Chondrocyte (in vitro differentiated cells): ENCODE measurements at regions not wholly inside any gene's neighbourhood (a gene's known extent, or its start where the extent isn't known, plus 50 kb on each side); places are given as distances from the start of the nearest gene placed in this dataset.

Experiments
- DNase-seq: peaks from one replicate; pipeline ENCODE4 v3.0.0; 2021; ENCODE audit warnings: mixed read lengths, low spot score
- H3K27ac Mint-ChIP-seq: one replicate; pipeline ENCODE4 v1.8.0; 2021; ENCODE audit warnings: mild to moderate bottlenecking, moderate library complexity, mixed read lengths; ENCODE audit not compliant: unreplicated experiment
- H3K27me3 Mint-ChIP-seq: 2 replicates; pipeline ENCODE4 v1.8.0; 2021; ENCODE audit warnings: low read depth, mixed read lengths
- H3K36me3 Mint-ChIP-seq: 2 replicates; pipeline ENCODE4 v1.8.0; 2021; ENCODE audit warnings: low read depth, mixed read lengths
- H3K4me1 Mint-ChIP-seq: 2 replicates; pipeline ENCODE4 v1.8.0; 2021; ENCODE audit warnings: low read depth, mild to moderate bottlenecking, mixed read lengths
- H3K4me3 Mint-ChIP-seq: one replicate; pipeline ENCODE4 v1.8.0; 2021; ENCODE audit warnings: mild to moderate bottlenecking, moderate library complexity, mixed read lengths; ENCODE audit not compliant: unreplicated experiment
- H3K9me3 Mint-ChIP-seq: 2 replicates; pipeline ENCODE4 v1.8.0; 2021; ENCODE audit warnings: low read depth, mixed read lengths
- TF ChIP-seq, protein P1 (sequence below): fragments of 200-600 bp; sonication (generic); IDR thresholded peaks from 2 replicates; pipeline ENCODE4 v1.5.0; 2021; ENCODE audit warnings: antibody characterized with exemption, mild to moderate bottlenecking, moderate library complexity

DNA sequence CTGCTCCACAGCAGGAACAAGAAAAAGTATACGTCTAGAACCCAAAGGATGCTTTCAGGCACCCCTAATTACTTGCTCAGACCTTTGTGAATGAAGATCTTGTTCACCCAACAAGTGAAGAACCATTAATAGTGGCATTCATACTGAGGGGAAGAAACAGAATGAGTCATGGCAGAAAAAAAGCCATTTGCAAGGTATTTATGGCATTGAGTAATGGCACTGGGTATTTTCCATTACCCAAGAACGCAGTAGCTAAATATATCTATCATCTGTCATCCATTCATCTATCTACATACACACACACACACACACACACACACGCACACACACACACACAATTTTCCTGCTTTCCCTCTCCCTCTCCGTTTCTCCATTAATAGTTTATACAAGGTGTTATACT is 56.4 kb upstream of the XIRP2 start:
- Mint-ChIP-seq H3K27ac (no peak overlapping the region), H3K27me3 (peaks cover 2% of the 10 kb centered on the region), H3K4me3 (no peak overlapping the region), H3K9me3 (peaks cover 3% of the 10 kb centered on the region), H3K36me3 (no peaks in the 10 kb centered on the region), H3K4me1 (no peaks in the 10 kb centered on the region)
- no peak for DNase-seq
- TF ChIP-seq, protein P1, sequence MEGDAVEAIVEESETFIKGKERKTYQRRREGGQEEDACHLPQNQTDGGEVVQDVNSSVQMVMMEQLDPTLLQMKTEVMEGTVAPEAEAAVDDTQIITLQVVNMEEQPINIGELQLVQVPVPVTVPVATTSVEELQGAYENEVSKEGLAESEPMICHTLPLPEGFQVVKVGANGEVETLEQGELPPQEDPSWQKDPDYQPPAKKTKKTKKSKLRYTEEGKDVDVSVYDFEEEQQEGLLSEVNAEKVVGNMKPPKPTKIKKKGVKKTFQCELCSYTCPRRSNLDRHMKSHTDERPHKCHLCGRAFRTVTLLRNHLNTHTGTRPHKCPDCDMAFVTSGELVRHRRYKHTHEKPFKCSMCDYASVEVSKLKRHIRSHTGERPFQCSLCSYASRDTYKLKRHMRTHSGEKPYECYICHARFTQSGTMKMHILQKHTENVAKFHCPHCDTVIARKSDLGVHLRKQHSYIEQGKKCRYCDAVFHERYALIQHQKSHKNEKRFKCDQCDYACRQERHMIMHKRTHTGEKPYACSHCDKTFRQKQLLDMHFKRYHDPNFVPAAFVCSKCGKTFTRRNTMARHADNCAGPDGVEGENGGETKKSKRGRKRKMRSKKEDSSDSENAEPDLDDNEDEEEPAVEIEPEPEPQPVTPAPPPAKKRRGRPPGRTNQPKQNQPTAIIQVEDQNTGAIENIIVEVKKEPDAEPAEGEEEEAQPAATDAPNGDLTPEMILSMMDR = no peak

DNA sequence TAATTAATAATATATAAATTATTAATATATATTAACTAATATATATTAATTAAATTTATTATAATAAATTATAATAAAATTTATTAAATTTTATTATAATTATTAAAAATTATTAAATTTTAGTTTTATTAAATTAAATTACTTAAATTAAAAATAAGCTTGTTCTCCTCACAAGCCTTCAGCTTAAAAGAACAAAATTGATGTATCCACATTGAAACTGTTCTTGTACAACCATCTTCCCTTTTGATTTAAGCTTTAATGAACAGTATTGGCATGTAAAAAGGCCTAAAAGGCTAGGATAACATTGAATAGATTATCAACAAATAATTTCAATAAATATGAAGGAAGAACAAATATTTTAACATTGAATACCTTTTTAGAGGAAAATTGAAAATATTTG is 62.4 kb upstream of the XIRP2 start:
- no peak overlapping the region for H3K27ac Mint-ChIP-seq
- no peaks in the 10 kb centered on the region for H3K4me1 Mint-ChIP-seq
- TF ChIP-seq, protein P1 = no peak
- H3K9me3 Mint-ChIP-seq = no peaks in the 10 kb centered on the region
- no peaks in the 10 kb centered on the region for H3K36me3 Mint-ChIP-seq
- no peak for DNase-seq
- no peaks in the 10 kb centered on the region for H3K27me3 Mint-ChIP-seq
- no peak overlapping the region for H3K4me3 Mint-ChIP-seq

DNA sequence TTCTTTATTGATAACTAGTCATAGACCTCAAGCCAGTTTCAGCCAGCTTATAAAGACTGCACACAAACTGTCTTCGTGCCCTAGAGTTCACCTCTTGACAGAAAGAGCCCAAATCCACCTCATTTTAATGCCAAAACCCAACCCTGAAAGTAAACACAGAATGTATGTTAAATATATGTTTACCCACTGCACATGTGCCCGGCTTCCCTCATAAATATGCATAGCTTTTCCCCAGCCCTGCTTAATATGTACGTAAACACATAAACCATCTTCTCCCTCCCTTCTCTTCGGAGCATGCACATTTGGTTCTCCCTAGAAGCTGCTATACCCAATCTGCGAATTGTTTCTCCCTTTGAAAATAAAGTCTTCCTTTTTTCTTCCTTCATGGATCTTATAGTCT is 73.9 kb upstream of the XIRP2 start:
- Mint-ChIP-seq H3K27me3 (peaks cover 4% of the 10 kb centered on the region), H3K36me3 (no peaks in the 10 kb centered on the region), H3K4me1 (no peaks in the 10 kb centered on the region), H3K27ac (no peak overlapping the region), H3K4me3 (no peak overlapping the region), H3K9me3 (peaks cover 4% of the 10 kb centered on the region)
- TF ChIP-seq, protein P1 = no peak
- DNase-seq = no peak

DNA sequence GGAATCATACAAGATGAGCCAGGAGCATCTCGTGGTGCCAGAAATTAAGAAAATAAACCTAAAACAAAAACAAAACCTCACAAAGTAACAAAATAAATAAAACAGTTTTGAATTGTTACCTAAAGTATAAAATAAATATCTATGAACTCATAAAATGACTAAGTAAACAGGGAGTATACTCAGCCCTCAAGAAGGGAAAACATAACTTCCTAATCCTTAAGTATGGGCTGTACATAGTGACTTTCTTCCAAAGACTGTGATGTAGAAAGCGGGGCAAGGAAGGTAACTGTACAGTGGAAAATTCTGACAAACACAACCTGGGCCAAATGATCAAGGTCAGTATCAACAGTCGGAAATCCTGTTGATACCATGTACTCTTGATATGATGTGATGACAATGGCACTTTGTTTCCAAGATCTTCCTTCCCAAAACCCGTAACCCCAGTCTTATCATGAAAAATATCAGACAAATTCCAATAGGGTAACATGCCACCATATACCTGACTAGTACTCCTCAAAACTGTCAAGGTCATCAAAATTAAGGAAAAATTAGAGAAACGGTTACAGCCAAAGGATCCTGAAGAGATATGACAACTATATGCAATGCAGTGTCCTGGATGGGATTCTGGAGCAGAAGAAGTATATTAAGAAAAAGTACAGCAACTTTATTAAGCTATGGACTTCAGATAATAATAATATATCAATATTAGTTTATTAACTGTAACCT is 76.0 kb upstream of the XIRP2 start:
- Mint-ChIP-seq H3K4me3 (no peak overlapping the region), H3K27me3 (peaks cover 4% of the 10 kb centered on the region), H3K36me3 (no peaks in the 10 kb centered on the region), H3K4me1 (no peaks in the 10 kb centered on the region), H3K27ac (no peak overlapping the region), H3K9me3 (peaks cover 4% of the 10 kb centered on the region)
- TF ChIP-seq, protein P1 = no peak
- no peak for DNase-seq

DNA sequence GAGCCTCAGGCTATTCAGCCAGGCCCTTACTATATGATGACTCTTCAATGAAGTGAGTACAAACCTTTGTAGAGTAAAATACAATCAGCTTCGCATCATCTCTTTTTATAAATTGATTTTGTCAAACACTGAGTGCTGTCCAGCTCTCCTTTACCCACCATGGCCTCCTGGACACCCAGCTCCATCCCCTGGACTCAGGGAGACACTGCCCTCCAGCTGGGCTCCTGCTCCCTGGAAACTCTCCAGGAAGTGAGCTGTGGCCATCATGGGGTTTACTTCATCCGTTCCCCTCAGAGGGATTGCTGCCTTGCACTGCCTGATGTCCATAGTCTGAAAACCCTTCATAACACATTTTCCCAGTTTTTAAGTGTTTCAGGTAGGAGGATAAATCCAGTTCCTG is 82.5 kb upstream of the XIRP2 start:
- Mint-ChIP-seq H3K36me3 (no peaks in the 10 kb centered on the region), H3K9me3 (no peaks in the 10 kb centered on the region)
- TF ChIP-seq, protein P1 = no peak

More for the DNA sequence above, 82.5 kb upstream of the XIRP2 start:
- DNase-seq = no peak
- Mint-ChIP-seq H3K27ac (no peak overlapping the region), H3K27me3 (no peaks in the 10 kb centered on the region), H3K4me1 (no peaks in the 10 kb centered on the region), H3K4me3 (no peak overlapping the region)
